Stimulated activated CD4-positive, alpha-beta T cell treated with anti-CD3 and anti-CD28 coated beads, TNF-alpha, amount 100 ng/mL, for 1 hour (primary cell): ENCODE measurements at regions not wholly inside any gene's neighbourhood (a gene's known extent, or its start where the extent isn't known, plus 50 kb on each side); places are given as distances from the start of the nearest gene placed in this dataset.

Experiments
- DNase-seq, 3 donors: peaks; one replicate each; pipeline ENCODE4 v3.0.0-alpha.2; 2020; ENCODE audit warnings: low read depth in 3 of 3, low spot score in 1 of 3

- DNase-seq: no peak
Measured at GRCh38 chr13:22592515-22592914, 588.3 kb upstream of the SGCG start.

GRCh38 chr13:22594041-22594440 is 586.7 kb upstream of the SGCG start:
- no peak for DNase-seq

GRCh38 chr13:22596171-22596863 is 584.5 kb upstream of the SGCG start:
- no peak for DNase-seq

GRCh38 chr13:22599156-22599555 is 581.6 kb upstream of the SGCG start:
- no peak for DNase-seq

GRCh38 chr13:22618002-22618401 is 562.8 kb upstream of the SGCG start:
- no peak for DNase-seq

- no peak for DNase-seq
Measured at GRCh38 chr13:22625691-22626090, 555.1 kb upstream of the SGCG start.

- no peak for DNase-seq
Measured at GRCh38 chr13:22629374-22629773, 551.4 kb upstream of the SGCG start.

GRCh38 chr13:22642088-22642487 is 538.7 kb upstream of the SGCG start:
- no peak for DNase-seq

GRCh38 chr13:22644941-22645340 is 535.8 kb upstream of the SGCG start:
- no peak for DNase-seq

- DNase-seq: no peak
Measured at GRCh38 chr13:22647156-22647850, 533.5 kb upstream of the SGCG start.

- no peak for DNase-seq
Measured at GRCh38 chr13:22648320-22648801, 532.4 kb upstream of the SGCG start.

GRCh38 chr13:22652796-22653195 is 528.0 kb upstream of the SGCG start:
- DNase-seq: no peak

GRCh38 chr13:22653866-22654265 is 526.9 kb upstream of the SGCG start:
- DNase-seq: no peak

GRCh38 chr13:22655106-22655852 is 525.5 kb upstream of the SGCG start:
- no peak for DNase-seq

GRCh38 chr13:22662771-22663170 is 518.0 kb upstream of the SGCG start:
- DNase-seq: no peak

- no peak for DNase-seq
Measured at GRCh38 chr13:22665506-22665905, 515.3 kb upstream of the SGCG start.

- no peak for DNase-seq
Measured at GRCh38 chr13:22690756-22691155, 490.0 kb upstream of the SGCG start.

GRCh38 chr13:22693691-22694090 is 487.1 kb upstream of the SGCG start:
- no peak for DNase-seq

GRCh38 chr13:22696433-22696832 is 484.3 kb upstream of the SGCG start:
- no peak for DNase-seq

GRCh38 chr13:22698467-22698866 is 482.3 kb upstream of the SGCG start:
- no peak for DNase-seq

- no peak for DNase-seq
Measured at GRCh38 chr13:22700246-22700887, 480.4 kb upstream of the SGCG start.
